ENCODE measurements at regions not wholly inside any gene's neighbourhood (a gene's known extent, or its start where the extent isn't known, plus 50 kb on each side); places are given as distances from the start of the nearest gene placed in this dataset.

DNA sequence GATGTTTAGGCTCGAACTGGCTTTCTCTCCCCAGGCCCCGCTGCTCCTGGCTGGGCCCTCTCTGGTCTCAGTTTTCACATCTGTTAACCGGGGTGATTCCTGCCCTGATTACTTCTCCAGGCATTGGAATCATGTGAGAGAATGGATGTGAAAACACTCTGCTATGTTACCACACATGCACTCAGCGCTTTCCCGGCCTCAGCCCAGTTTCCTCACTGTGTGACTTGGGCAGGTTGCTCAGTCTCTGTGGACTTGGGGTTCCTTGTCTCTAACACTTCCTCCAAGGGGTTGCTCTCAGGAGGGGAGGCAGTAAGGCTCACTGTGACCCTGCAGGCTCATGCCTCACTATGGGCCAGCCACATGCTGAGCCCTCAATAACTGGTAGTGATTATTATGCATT, 230.4 kb upstream of the HS6ST1 start:
- Histone ChIP-seq H3K27ac (no peak overlapping the region), H3K36me3 (no peaks in the 10 kb centered on the region), H3K4me1 (no peaks in the 10 kb centered on the region), H3K27me3 (no peaks in the 10 kb centered on the region), H3K4me3 (no peak overlapping the region), H3K9me3 (no peaks in the 10 kb centered on the region)
- in situ Hi-C loops (cut with MboI; ENCODE audit: low sequenced_read_pairs in 4 of 4), result no loop called here
- no peak for DNase-seq
- TF ChIP-seq POLR2A (IDR thresholded peaks at IDR 0.05), result no peak
- TF ChIP-seq, protein P1, sequence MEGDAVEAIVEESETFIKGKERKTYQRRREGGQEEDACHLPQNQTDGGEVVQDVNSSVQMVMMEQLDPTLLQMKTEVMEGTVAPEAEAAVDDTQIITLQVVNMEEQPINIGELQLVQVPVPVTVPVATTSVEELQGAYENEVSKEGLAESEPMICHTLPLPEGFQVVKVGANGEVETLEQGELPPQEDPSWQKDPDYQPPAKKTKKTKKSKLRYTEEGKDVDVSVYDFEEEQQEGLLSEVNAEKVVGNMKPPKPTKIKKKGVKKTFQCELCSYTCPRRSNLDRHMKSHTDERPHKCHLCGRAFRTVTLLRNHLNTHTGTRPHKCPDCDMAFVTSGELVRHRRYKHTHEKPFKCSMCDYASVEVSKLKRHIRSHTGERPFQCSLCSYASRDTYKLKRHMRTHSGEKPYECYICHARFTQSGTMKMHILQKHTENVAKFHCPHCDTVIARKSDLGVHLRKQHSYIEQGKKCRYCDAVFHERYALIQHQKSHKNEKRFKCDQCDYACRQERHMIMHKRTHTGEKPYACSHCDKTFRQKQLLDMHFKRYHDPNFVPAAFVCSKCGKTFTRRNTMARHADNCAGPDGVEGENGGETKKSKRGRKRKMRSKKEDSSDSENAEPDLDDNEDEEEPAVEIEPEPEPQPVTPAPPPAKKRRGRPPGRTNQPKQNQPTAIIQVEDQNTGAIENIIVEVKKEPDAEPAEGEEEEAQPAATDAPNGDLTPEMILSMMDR (IDR thresholded peaks at IDR 0.05 in 4 of 5, conservative IDR thresholded peaks at IDR 0.05 in 1 of 5), result no peak
- no peak for ATAC-seq
- intact Hi-C loops (cut with DNase I; ENCODE audit: low total_unique reads), result no loop called here

- no peaks in the 10 kb centered on the region for H3K36me3 ChIP-seq
- TF ChIP-seq, protein P1 (IDR thresholded peaks at IDR 0.05 in 4 of 5, conservative IDR thresholded peaks at IDR 0.05 in 1 of 5), result no peak
- TF ChIP-seq POLR2A (IDR thresholded peaks at IDR 0.05), result no peak
- no peaks in the 10 kb centered on the region for H3K27me3 ChIP-seq
- no peak for ATAC-seq
- intact Hi-C loops (cut with DNase I; ENCODE audit: low total_unique reads) (no loop called here), in situ Hi-C loops (cut with MboI; ENCODE audit: low sequenced_read_pairs in 4 of 4) (no loop called here)
- no peak overlapping the region for H3K27ac ChIP-seq
- no peak overlapping the region for H3K4me3 ChIP-seq
- DNase-seq, result no peak
- no peaks in the 10 kb centered on the region for H3K4me1 ChIP-seq
- H3K9me3 ChIP-seq, result no peaks in the 10 kb centered on the region
Measured at GRCh38 chr2:128549646-128550260, 231.1 kb upstream of the HS6ST1 start.

DNA sequence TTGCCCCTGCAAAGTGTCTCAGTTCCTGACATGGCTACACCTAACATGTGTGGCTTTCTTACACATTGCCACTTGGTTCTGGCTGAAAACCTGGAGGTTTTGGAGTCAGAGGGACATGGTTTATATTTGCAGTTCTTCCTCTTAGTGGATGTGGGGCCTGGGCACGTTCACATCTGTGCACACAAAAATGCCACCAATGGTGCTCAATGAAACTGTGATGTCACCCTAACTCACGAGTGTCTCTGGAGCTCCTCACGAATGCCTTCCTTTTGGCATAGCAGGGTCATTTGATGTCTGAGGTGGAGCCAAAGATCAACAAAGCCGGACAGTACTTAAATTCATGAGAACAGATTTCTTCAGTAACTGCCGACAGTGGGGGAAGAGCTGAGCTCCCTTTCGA, 231.7 kb upstream of the HS6ST1 start:
- no peak for ATAC-seq
- DNase-seq, result no peak
- intact Hi-C loops (cut with DNase I; ENCODE audit: low total_unique reads), result no loop called here
- Histone ChIP-seq H3K4me1 (no peaks in the 10 kb centered on the region), H3K27ac (no peak overlapping the region), H3K4me3 (no peak overlapping the region), H3K27me3 (no peaks in the 10 kb centered on the region), H3K36me3 (no peaks in the 10 kb centered on the region), H3K9me3 (no peaks in the 10 kb centered on the region)
- TF ChIP-seq, protein P1 (IDR thresholded peaks at IDR 0.05 in 4 of 5, conservative IDR thresholded peaks at IDR 0.05 in 1 of 5), result no peak
- TF ChIP-seq POLR2A (IDR thresholded peaks at IDR 0.05), result no peak
- in situ Hi-C loops (cut with MboI; ENCODE audit: low sequenced_read_pairs in 4 of 4), result no loop called here

GRCh38 chr2:128550801-128551416, 232.2 kb upstream of the HS6ST1 start:
- no peak for DNase-seq
- H3K27ac ChIP-seq, result no peak overlapping the region
- H3K36me3 ChIP-seq, result no peaks in the 10 kb centered on the region
- no peak overlapping the region for H3K4me3 ChIP-seq
- no peak for ATAC-seq
- H3K9me3 ChIP-seq, result no peaks in the 10 kb centered on the region
- TF ChIP-seq, protein P1 (IDR thresholded peaks at IDR 0.05 in 4 of 5, conservative IDR thresholded peaks at IDR 0.05 in 1 of 5), result no peak
- TF ChIP-seq POLR2A (IDR thresholded peaks at IDR 0.05), result no peak
- intact Hi-C loops (cut with DNase I; ENCODE audit: low total_unique reads), result no loop called here
- no peaks in the 10 kb centered on the region for H3K27me3 ChIP-seq
- in situ Hi-C loops (cut with MboI; ENCODE audit: low sequenced_read_pairs in 4 of 4), result no loop called here
- no peaks in the 10 kb centered on the region for H3K4me1 ChIP-seq
